GM12873 (cell line): ENCODE measurements at regions not wholly inside any gene's neighbourhood (a gene's known extent, or its start where the extent isn't known, plus 50 kb on each side); places are given as distances from the start of the nearest gene placed in this dataset.

ENCODE experiments used
- TF ChIP-seq, protein P1 (sequence below): IDR thresholded peaks from 2 replicates; pipeline ENCODE4 v1.5.1; 2012; ENCODE audit warnings: low read depth, mild to moderate bottlenecking, moderate library complexity, low read length, control low read depth; ENCODE audit not compliant: insufficient read depth; ENCODE audit errors: missing control alignments

DNA sequence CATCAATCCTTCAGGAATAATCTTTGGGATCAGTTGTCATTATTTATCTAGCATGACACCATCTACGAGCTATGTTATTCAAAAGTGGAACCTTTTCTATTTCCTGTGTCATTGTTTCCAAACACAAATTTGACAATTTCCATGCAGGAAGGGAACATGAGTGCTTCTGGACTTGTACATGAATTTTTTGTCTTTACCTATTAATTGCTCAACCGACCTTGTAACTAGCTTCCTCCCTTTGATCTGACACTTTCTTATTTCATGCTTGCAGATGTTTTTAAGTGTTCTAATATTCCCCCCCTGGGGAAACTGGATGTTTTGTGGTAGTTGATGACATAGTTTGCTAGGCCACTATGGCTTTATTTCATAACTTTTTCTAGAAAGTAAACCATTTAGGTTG lies 139.4 kb downstream of the BMP2 start:
- TF ChIP-seq, protein P1, sequence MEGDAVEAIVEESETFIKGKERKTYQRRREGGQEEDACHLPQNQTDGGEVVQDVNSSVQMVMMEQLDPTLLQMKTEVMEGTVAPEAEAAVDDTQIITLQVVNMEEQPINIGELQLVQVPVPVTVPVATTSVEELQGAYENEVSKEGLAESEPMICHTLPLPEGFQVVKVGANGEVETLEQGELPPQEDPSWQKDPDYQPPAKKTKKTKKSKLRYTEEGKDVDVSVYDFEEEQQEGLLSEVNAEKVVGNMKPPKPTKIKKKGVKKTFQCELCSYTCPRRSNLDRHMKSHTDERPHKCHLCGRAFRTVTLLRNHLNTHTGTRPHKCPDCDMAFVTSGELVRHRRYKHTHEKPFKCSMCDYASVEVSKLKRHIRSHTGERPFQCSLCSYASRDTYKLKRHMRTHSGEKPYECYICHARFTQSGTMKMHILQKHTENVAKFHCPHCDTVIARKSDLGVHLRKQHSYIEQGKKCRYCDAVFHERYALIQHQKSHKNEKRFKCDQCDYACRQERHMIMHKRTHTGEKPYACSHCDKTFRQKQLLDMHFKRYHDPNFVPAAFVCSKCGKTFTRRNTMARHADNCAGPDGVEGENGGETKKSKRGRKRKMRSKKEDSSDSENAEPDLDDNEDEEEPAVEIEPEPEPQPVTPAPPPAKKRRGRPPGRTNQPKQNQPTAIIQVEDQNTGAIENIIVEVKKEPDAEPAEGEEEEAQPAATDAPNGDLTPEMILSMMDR, result no peak

DNA sequence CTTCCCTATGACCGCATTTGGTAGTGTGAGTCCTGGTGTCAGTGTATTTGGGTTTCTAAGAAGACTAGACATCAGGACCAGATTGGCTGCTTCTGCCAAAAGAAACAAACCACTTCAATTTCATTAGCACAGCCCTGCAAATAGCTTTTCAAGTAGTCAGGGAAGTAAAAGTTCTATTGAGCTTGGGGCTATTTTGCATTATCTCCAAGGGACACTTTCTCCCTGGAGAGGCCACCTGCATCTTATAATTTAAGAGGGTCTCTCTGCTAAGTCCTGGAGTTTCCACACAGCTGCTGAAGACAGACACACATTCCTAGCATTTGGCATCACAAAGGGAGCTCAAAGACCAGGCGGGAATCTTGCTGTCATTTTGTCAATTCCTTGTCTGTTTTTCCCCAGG lies 141.2 kb downstream of the BMP2 start:
- TF ChIP-seq, protein P1, result no peak

DNA sequence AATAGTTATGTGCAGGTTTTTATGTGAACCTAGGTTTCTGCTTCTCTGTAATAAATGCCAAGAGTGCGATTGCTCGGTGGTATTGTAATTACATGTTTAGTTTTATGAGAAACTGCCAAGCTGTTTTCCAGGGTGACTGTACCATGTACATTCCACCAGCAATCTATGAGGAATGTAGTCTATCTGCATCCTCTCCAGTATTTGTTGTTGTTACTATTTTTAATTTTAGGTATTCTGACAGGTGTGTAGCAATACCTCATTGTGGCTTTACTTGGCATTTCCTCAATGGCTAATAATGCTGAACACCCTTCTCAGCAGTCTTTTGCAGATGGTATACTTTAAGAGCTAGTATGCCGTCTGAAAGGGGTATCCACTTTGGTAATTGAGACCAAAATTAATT lies 142.1 kb downstream of the BMP2 start:
- TF ChIP-seq, protein P1, result no peak

DNA sequence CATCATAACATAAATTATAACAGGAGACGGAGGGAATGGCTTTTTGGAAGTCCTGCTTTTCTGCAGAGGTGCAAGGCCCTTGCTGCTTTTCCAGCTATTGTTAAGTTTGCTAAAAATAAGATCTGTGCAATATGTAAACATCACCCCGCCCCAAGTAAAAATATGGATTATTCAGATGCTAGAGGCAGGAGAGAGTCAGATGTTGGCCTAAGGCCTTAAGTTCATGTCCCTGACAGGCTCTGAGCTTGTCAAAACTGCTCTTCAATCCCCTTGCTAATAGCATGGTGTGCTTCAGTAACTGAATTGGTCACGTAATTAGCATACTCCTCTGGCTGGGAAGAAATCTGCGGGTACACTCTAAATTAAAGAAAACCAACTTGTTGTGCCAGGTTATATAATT lies 147.5 kb downstream of the BMP2 start:
- TF ChIP-seq, protein P1, result no peak

DNA sequence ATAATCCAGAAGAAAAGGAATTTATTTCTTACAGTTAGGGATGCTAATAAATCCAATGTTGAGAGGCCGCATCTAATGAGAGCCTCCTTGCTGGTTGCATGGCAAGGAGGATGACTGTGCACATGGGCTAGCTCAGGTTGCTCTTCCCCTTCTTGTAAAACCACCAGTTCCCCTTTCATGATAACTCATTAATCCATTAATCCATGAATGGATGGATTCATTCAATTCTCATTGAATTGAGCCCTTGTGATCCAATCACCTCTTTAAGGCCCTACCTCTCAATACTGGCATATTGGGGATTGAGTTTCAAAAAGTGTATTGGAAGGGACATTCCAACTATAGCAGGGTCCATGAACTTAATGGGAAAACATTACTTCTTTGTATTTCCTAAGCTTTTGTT lies 149.5 kb downstream of the BMP2 start:
- TF ChIP-seq, protein P1, result no peak

DNA sequence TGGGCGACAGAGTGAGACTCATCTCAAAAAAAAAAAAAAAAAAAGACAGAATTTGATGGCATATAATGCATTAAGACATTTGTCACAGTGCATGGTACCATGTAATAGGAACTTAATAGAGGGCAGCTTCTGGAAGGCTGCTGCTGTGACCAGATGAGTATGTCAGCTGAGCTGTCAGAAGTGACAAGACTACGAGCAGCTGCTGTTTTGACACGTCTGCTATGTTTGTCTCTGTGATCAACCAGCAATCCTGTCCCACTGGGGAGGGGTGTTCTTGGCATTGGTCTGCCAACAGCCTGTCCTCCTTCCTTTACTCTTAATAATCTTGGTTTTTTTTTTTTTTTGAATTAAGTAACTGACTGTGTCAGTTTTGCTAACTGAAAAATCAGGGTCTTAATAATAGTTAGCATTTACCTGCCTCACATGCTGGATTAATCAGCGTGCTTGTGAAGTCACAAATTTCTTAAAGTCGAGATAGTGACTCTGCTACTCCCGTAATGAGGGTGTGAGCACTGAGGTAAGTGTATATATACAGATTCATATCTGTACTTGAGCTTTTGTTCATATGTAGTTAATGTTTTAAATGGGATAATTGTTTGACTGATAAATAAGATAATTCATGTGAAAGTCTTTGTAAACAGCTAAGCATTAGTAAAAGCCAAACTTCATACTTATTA lies 152.4 kb downstream of the BMP2 start:
- TF ChIP-seq, protein P1, result no peak

DNA sequence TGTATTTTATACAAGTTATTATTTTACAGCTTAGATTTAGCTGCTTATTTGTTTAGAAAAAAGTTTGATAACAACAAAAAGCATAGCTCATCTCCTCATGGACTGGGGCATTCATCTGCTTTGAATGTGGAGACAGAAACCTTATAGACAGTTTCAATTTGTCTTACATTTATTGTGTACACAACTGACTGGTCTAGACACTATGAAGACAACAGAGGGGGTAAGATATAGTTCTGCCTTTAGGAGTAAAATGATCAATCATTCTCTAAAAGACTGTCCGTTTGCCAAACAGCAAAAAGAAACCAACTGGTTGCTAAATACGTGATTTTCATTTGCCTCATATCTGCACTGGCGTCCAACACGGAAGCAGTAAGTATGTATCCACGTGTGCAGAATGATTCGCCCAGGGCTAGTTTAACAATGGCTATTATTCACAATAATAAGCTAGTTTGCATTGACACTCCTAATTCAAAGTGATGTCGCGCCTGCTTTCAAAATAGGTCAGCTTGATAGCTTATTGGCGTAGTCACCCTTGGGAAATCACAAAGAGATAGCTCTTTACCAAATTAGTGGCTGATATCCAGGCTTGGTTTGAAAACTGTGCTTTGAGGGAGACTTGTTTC lies 153.6 kb downstream of the BMP2 start:
- TF ChIP-seq, protein P1, result no peak
